ENCODE measurements at regions not wholly inside any gene's neighbourhood (a gene's known extent, or its start where the extent isn't known, plus 50 kb on each side); places are given as distances from the start of the nearest gene placed in this dataset.
"Not testable (repeated sequence)": the region's sequence is repeated elsewhere in the genome, so short reads cannot be mapped to it uniquely, and the experiment has no call there.

GRCh38 chr2:125796784-125797183, 859.2 kb upstream of the GYPC start:
- H3K79me2 ChIP-seq: no peaks in the 10 kb centered on the region
- 93% methylated on average over 1 of the region's 1 CpG for WGBS (ENCODE audit: low lambda C conversion rate, missing lambda C conversion rate)
- no peaks in the 10 kb centered on the region for H3K36me3 ChIP-seq (replicated peaks; ENCODE audit: insufficient read depth, low read depth)
- no peak overlapping the region for H3K4me3 ChIP-seq
- H2AFZ ChIP-seq: no peak overlapping the region
- H3K9me2 ChIP-seq (replicated peaks; ENCODE audit: insufficient read depth): no peaks in the 10 kb centered on the region
- TF ChIP-seq EZH2phosphoT487 (IDR thresholded peaks at IDR 0.05; ENCODE audit: low read depth, severe bottlenecking, unreplicated experiment) (no peak), EZH2 (IDR thresholded peaks at IDR 0.05; ENCODE audit: borderline replicate concordance) (no peak)
- TF ChIP-seq, protein P1, sequence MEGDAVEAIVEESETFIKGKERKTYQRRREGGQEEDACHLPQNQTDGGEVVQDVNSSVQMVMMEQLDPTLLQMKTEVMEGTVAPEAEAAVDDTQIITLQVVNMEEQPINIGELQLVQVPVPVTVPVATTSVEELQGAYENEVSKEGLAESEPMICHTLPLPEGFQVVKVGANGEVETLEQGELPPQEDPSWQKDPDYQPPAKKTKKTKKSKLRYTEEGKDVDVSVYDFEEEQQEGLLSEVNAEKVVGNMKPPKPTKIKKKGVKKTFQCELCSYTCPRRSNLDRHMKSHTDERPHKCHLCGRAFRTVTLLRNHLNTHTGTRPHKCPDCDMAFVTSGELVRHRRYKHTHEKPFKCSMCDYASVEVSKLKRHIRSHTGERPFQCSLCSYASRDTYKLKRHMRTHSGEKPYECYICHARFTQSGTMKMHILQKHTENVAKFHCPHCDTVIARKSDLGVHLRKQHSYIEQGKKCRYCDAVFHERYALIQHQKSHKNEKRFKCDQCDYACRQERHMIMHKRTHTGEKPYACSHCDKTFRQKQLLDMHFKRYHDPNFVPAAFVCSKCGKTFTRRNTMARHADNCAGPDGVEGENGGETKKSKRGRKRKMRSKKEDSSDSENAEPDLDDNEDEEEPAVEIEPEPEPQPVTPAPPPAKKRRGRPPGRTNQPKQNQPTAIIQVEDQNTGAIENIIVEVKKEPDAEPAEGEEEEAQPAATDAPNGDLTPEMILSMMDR (IDR thresholded peaks at IDR 0.05; ENCODE audit: poor library complexity): no peak
- H4K20me1 ChIP-seq (ENCODE audit: insufficient read depth, poor library complexity, severe bottlenecking): no peaks in the 10 kb centered on the region
- no peak overlapping the region for H3K27ac ChIP-seq
- DNase-seq (ENCODE audit: low spot score): no peak
- H3K4me1 ChIP-seq (ENCODE audit: insufficient read depth): no peaks in the 10 kb centered on the region
- H3K27me3 ChIP-seq: no peaks in the 10 kb centered on the region
- no peak overlapping the region for H3K4me2 ChIP-seq
- H3K9me3 ChIP-seq (ENCODE audit: low read depth): no peaks in the 10 kb centered on the region

GRCh38 chr2:125797192-125797591, 858.8 kb upstream of the GYPC start:
- DNase-seq (ENCODE audit: low spot score): no peak
- Histone ChIP-seq H3K4me1 (ENCODE audit: insufficient read depth) (no peaks in the 10 kb centered on the region), H3K9me3 (ENCODE audit: low read depth) (no peaks in the 10 kb centered on the region), H3K79me2 (no peaks in the 10 kb centered on the region), H3K9me2 (replicated peaks; ENCODE audit: insufficient read depth) (no peaks in the 10 kb centered on the region), H3K27ac (no peak overlapping the region), H4K20me1 (ENCODE audit: insufficient read depth, poor library complexity, severe bottlenecking) (no peaks in the 10 kb centered on the region), H3K27me3 (no peaks in the 10 kb centered on the region), H3K36me3 (replicated peaks; ENCODE audit: insufficient read depth, low read depth) (no peaks in the 10 kb centered on the region), H3K4me2 (no peak overlapping the region), H2AFZ (no peak overlapping the region), H3K4me3 (no peak overlapping the region)
- no peak for TF ChIP-seq EZH2phosphoT487 (IDR thresholded peaks at IDR 0.05; ENCODE audit: low read depth, severe bottlenecking, unreplicated experiment)
- TF ChIP-seq, protein P1 (IDR thresholded peaks at IDR 0.05; ENCODE audit: poor library complexity): no peak
- no peak for TF ChIP-seq EZH2 (IDR thresholded peaks at IDR 0.05; ENCODE audit: borderline replicate concordance)
- WGBS (ENCODE audit: low lambda C conversion rate, missing lambda C conversion rate): 60% methylated on average over 2 of the region's 4 CpGs

DNA sequence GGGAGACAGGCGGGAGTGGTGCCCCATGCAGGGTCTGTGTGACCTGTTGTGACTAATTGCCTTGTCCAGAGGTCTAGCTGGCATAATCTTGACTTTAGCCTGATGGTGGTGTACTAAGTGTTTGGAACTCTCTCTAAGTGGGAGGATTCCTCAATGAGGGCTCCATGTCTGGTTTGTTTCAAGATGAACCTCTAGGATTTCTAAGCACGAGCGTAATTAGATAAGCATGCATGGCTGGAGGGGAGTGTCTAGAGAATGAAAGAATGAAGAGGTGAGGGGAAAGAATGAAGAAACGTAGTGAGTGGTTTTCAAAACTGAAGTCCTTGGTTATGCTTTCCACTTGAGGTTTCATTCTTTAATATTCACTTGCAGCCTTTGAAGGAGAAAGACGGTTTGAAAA, 833.2 kb upstream of the GYPC start:
- Histone ChIP-seq H3K36me3 (replicated peaks; ENCODE audit: insufficient read depth, low read depth) (no peaks in the 10 kb centered on the region), H2AFZ (no peak overlapping the region), H3K79me2 (no peaks in the 10 kb centered on the region), H4K20me1 (ENCODE audit: insufficient read depth, poor library complexity, severe bottlenecking) (no peaks in the 10 kb centered on the region), H3K4me1 (ENCODE audit: insufficient read depth) (no peaks in the 10 kb centered on the region), H3K27ac (no peak overlapping the region), H3K9me3 (ENCODE audit: low read depth) (no peaks in the 10 kb centered on the region), H3K9me2 (replicated peaks; ENCODE audit: insufficient read depth) (no peaks in the 10 kb centered on the region), H3K4me3 (no peak overlapping the region), H3K27me3 (no peaks in the 10 kb centered on the region), H3K4me2 (no peak overlapping the region)
- TF ChIP-seq EZH2phosphoT487 (IDR thresholded peaks at IDR 0.05; ENCODE audit: low read depth, severe bottlenecking, unreplicated experiment) (no peak), EZH2 (IDR thresholded peaks at IDR 0.05; ENCODE audit: borderline replicate concordance) (no peak)
- TF ChIP-seq, protein P1 (IDR thresholded peaks at IDR 0.05; ENCODE audit: poor library complexity): no peak
- no peak for DNase-seq (ENCODE audit: low spot score)
- WGBS (ENCODE audit: low lambda C conversion rate, missing lambda C conversion rate): 67% methylated on average over 5 of the region's 5 CpGs

- 85% methylated on average over 9 of the region's 9 CpGs for WGBS (ENCODE audit: low lambda C conversion rate, missing lambda C conversion rate)
- H3K9me3 ChIP-seq (ENCODE audit: low read depth); H3K27ac ChIP-seq; H2AFZ ChIP-seq; H3K27me3 ChIP-seq; H3K4me1 ChIP-seq (ENCODE audit: insufficient read depth); H3K4me2 ChIP-seq; DNase-seq (ENCODE audit: low spot score); H3K9me2 ChIP-seq (replicated peaks; ENCODE audit: insufficient read depth); H3K79me2 ChIP-seq; H3K36me3 ChIP-seq (replicated peaks; ENCODE audit: insufficient read depth, low read depth); H3K4me3 ChIP-seq; H4K20me1 ChIP-seq (ENCODE audit: insufficient read depth, poor library complexity, severe bottlenecking): not testable (repeated sequence)
Observed at GRCh38 chr2:125825781-125826180, 830.2 kb upstream of the GYPC start.
